GM19239 (cell line): ENCODE measurements at regions not wholly inside any gene's neighbourhood (a gene's known extent, or its start where the extent isn't known, plus 50 kb on each side); places are given as distances from the start of the nearest gene placed in this dataset.
A peak's percentile ranks its signal among the peaks of the same experiment; 100 is the strongest.
"Not testable (repeated sequence)": the region's sequence is repeated elsewhere in the genome, so short reads cannot be mapped to it uniquely, and the experiment has no call there.

Experiments used
- DNase-seq: peaks from one replicate; pipeline ENCODE4 v3.0.0; 2011; ENCODE audit warnings: low spot score; ENCODE audit not compliant: insufficient read length
- FAIRE-seq: peaks from 2 replicates; lab custom pipeline; 2011; peaks lifted over from hg19 to GRCh38; lab: Jason Lieb, UNC

DNA sequence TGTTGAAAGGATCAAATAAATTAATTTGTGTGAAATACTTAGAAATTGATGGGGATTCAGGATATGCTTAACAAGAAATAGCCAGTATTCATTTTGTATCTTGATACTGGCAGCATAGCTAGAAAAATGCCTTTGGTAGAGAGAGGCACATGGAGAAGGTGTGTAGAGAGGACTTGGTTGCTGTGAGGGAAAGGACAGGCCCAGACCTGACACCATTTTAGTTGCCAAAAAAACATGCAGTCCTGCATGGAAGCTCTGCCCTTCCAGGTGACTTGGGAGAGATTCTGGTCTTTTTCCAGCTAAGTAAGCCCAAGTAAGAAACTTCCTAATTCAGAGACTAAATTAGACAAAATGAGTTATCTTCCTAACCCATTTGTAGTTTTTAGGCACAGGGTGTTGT is 335.0 kb downstream of the RFC3 start:
- FAIRE-seq (no peak), DNase-seq (no peak)

DNA sequence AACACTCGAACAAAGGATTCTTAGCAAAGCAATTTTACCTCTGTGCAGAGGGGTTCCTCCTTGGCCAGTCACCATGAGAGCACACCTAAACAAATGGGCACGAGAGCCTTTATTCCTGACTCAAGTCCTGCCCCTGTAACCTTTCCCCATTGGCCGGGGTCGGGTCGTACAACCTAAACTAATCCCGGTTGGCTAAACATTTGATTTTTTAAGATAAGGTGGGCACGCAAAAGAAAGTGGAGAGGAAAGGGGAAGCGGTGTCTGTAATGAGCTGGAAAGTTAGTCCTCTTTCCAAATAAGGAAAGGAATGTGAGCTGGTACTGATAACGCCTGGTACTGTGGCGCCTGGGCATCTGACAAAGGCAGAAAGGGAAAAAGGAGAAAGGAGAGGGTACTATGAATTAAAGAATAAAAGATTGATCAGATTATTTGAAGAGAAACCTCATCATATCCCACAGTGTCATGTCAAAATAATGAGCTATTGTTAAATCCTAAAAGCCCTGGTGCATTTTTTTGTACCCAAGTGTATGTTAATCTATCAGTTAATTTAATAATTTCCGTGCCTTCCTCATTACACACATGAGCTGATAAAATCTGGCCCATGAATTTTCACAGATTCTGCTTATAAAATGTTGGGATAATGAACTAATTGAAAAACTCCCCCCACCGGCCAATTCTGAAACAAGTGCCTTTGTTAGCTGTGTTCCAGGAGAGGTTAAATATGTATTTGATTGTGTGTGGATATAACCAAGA is 335.7 kb downstream of the RFC3 start:
- no peak for DNase-seq
- FAIRE-seq: no peak

DNA sequence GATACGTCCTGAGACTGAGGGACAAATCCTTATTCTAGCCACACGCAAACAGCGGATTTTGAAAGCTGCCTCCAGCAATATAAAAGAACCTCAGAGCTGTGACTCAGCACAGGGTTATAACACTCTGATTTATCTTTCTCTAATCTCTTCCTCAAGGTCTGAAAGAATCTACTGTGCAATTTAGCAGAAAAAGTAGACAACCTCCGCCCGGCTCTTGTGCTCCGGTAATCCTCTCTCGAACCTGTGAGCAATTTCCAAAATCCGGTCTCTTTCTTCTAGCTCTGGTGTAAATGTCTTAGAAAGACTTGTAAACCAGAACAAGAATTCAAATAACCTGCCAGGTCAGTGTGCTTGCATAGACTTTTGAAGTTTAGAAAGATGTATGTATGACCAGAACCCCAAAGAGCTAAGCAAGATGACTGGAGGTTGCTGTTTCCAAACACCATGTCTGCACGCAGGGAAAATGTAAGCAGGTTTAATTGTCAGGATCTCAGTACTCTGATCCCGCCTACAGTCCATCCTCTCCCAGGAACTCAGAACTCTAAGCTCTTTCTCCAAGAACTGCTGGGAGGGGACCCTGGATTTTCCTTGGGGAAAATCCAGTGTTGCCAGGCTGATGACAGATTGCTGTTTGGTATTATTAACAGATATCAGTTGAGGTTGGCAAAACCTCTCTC is 338.1 kb downstream of the RFC3 start:
- no peak for DNase-seq
- FAIRE-seq: no peak

DNA sequence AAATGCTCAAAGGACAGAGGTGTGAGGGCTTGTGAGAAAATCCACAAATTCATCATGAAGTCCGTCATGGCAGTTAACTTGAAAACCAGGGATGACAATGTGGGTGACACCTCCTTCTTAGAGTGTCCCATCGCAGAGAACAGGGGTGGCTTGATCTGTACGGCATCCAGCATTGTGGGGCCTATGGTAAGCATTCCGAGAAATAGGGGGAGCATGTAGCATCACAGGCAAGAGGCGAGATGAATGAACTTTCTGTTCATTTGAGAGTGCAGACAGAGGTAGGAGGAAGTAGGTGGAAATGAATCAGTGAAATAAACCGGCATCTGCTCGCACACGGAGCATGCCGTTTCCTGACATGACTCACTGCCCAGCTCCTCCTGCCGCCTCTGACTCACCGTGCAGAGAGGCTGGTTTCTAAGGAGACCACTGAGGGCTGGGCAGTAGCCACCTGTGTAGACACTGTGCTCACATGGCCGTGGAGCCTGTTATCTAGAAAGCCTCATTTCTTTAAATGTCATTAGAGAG is 339.0 kb downstream of the RFC3 start:
- DNase-seq: peak; percentile 33
- FAIRE-seq: peak; percentile 78

DNA sequence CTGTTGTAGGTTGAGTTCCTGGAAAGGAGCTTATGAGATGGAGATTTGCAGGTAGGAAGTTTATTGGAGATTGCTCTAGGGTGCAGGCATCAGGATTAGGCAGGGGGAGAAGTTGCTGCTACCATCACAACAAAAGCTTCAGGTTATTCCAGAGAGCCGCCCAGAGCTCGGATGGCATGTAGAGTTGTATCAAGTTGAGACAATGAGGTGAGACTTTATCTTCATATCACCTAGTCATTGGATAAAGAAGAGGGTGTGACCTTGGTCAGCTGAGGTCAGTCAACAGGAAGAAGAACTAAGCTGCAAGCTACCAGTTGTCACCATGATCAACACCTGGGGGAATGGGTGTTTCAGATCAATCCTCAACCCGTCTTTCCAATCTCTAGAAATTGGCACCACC is 342.0 kb downstream of the RFC3 start:
- no peak for FAIRE-seq
- no peak for DNase-seq

DNA sequence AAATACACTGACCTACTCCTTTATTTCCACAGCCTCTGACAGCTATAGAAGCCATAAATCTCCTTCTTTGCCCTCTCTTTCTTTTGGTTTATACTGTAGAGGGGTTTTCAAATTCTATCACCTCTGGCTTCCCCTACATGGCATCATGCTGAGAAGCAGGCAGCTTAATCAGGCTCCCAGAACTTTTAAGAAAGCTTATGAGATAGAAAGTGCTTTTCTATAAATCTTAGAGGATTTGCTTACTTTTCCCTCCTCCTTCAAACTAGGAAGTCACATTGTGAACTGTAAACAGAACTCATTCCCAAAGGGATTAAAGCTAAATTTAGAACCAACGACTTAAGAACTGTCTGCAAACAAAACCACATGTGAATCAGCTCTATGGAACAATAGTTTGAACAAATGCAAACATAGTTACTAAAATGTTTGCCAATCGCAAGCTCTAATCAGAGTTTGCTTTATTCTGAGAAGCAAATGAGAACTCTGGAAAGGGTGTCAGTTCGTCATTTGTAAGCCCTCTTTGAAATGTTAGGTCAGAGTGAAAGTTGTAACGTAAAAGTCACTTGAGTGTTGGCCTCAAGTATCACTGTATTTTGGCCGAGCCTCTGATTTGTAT is 344.1 kb downstream of the RFC3 start:
- DNase-seq (no peak), FAIRE-seq (no peak)

DNA sequence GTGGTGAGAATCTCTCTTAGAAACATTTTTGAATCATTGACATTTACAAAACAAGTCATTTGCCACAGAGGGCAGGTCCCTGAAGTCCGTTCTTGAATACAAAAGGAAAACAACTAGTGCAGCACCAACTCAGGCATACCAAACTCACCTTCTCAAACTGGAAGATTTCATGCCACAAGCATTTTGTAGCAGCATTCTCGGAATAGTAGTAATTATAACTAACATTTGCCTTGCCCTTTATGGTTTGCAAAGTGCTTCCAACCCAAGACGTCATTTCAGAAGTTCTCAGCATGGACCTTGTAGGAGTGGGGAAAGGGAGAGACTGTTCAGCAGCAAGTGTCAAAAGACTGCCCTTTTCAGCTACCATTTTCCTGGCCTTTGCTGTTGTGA is 344.6 kb downstream of the RFC3 start:
- no peak for DNase-seq
- no peak for FAIRE-seq

DNA sequence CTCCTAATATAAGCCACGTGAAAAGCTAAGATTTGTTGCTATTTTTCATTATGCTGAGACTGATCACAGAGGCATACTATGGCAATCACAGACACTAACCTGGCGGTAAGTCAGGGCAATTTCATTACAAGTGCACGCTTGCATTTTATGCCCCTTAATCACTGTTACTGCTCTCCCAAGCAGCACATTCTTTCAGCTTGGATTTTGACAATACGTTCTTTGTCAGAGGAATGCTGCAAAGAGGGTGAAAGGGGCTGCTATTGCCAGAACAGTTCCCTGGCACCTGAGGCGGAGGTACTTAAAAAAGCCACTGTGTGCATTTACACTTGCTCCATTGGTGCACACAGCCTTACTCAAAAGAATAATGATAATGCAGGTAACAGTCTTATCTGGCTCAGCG is 346.6 kb downstream of the RFC3 start:
- FAIRE-seq (no peak), DNase-seq (no peak)

DNA sequence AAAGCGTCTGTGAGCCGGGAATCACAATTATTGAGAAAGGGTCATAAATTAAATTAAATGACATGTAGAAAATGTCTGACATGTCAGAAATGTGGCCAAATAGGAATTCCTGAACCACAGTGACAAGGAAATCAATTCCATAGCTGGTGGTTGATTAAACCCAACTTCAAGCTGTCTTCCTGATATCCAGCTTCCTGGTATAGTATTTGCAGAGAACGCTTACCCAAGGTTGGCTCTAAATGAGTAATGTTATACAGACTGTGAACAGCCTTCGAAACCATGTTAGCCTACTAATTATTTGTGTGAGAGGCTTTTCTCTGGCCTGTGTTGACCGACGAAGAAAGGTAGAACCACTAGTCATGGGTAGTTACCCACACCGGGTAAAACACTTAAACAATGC is 347.2 kb downstream of the RFC3 start:
- FAIRE-seq (no peak), DNase-seq (no peak)

DNA sequence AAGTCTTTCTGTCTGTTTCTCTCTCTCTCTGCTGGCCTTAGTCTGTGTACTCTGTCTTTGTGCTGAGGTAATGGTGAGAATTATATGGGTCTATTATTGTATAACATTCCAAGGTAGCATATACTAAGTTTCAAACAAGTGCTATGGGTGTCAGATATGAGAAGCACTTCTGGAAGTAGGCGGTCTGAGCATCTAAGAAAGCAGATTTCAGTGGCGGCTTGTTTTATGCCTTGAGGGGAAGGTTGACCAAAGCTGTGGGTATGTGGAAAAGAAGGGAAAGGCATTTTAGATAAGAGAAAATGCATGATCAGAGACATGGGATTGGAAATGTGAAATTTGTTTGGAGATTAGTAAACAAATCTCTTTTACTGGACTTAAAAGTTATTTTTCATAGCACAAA is 348.5 kb downstream of the RFC3 start:
- DNase-seq: no peak
- no peak for FAIRE-seq

DNA sequence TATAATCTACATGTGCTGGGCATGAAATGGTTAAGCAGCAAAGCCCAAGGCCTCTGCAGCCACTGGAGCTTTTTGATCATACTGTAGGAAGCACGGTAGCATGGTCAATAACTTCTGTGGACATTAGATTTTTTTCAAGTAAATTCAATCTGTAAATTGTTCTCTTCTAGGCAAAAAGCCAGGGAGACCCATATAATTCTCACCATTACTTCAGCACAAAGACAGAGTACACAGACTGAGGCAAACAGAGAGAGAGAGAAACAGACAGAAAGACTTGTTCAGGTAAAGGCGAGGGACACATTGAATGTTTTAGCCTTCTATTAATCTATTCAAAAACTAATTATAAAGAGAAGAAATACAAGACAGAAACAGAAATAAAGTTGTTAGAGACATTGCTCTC is 349.4 kb downstream of the RFC3 start:
- no peak for FAIRE-seq
- DNase-seq: no peak

DNA sequence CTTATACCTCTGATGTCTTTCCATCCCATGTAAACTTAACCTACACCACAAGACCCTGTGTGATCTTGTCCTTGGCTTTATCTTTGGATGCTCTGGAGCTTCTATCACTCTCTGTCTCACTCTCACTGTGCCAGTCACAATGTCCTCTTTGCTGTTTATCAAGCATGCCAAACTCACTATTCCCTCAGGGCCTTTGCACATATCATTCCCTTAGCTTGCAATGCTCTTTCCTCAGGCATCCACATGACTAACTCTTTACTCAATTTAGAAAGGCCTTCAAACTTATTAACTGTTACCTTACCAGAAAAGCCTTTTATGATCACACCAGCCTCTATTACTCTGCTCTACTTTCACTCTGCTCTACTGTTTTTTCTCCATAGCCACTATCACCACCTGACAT is 354.1 kb downstream of the RFC3 start:
- DNase-seq: no peak
- FAIRE-seq: no peak

DNA sequence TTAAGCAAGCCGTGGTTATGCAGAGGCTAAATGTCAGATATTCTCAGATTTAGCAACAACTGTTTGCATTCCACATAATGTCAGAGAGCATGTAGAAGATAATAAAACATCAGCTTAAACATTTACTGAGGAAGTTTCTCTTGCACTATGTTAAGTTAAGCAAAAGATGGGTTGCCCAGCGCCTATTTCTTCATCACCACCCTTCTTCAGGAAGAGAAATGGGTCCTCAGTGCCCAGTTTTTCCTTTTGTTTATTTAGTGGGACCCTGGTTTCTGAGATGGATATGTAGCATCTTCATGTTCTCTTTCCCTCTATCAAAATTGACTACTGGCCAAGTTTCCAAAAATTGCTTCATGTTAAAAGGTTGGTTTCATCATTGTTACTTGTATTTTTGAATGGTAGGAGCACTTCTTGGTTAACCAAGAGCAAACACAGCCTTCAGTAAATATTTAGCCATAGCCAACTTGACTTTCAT is 356.8 kb downstream of the RFC3 start:
- DNase-seq: no peak
- no peak for FAIRE-seq

DNA sequence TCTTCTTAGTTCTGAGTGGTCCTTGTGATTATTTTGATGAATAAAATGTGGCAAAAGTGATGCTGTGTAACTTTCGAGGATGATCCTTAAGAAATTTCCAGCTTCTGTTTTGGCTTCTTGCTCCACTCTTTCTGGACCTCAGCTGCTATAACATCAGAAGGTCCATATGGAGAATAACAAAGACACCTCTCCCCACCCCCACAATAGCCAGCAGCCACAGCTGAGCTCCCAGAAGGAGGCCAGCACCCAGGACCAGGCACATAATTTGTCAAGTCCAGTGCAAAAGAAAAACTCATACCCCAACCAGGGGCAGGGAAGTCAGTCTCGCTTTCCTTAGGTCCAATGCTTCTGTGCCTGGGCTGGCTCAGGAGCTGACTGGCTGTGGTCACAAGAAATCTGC is 357.6 kb downstream of the RFC3 start:
- DNase-seq (no peak), FAIRE-seq (no peak)

DNA sequence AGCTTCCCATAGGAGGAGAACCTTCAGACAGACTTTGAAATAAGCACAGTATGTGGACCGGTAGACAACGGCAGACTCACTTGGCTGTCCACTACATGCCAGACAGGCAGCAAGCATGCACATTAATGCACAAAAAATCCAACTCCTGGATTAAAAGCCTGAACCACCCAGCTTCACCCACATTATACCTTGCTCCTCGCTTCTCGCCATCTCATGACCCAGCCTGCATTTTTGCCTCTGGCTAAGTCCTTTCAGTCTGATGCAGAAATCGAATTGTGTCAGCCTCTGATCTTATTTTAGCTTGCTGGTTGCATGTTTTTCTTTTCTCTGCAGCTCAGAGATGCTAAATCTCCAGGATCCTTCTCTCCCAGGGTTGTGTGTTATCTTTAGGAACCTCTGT is 358.7 kb downstream of the RFC3 start:
- FAIRE-seq: no peak
- no peak for DNase-seq

DNA sequence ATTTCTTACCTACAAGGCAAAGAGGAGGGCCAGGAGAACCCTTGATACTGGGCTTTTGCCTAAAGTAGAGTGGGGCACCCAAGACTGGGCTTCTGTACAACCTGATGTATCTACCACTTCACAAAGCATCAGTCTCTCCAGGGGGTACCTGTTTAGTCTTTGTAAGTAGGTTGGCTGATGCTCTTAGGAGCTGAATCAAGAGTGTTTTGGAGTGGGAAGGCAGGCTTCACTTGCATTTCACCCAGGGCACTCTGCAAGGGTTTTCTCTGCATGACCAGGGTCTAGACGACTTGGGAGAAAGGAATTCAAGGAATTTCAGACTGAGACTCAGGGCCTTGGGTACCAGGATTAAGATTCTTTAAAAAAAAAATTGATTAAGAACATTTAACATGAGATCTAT is 361.5 kb downstream of the RFC3 start:
- DNase-seq (no peak), FAIRE-seq (no peak)

DNA sequence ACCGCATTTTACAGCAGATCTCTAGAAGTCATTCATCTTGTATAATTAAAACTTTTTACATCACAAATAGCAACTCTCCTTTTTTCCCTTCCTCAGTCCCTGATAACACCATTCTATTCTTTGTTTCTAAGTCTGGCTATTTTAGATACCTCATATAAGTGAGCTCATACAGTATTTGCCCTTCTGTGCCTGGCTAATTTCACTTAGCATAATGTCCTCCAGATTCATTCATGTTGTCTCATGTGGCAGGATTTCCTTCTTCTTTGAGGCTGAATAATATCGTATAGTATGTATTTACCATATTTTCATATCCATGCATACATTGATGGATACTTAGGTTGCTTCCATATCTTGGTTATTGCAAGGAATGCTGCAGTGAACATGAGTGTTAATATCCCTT is 362.0 kb downstream of the RFC3 start:
- no peak for DNase-seq
- no peak for FAIRE-seq

DNA sequence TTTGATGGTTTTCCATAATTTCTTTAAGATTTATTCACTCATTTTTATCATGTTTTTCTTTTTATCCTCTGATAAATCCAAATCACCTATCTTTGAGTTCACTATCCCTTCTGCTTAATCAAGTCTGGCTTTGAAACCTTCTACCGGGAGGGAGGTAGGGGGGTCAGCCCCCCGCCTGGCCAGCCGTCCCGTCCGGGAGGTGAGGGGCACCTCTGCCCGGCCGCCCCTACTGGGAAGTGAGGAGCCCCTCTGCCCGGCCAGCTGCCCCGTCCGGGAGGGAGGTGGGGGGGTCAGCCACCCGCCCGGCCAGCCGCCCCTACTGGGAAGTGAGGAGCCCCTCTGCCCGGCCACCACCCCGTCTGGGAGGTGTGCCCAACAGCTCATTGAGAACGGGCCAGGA is 363.3 kb downstream of the RFC3 start:
- not testable (repeated sequence) for FAIRE-seq

DNA sequence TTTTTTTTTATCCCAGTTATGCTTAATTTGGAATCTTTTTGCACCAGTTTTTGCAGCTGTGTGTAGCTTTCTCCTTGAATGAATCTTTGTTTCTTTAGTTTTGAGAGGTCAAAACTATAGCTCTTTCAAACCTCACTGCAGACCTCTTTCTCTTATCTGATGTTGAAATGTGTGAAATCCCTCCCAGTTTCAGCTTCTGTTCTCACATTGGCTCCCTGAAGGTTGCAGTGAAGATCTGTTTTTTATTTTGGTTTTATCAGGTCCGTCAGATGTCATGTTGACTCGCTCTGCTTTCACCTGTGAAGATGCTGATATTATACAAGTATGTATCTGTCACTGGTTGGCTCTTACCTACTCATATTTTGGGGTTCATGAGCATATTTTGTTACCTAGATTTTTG is 372.0 kb downstream of the RFC3 start:
- no peak for DNase-seq
- FAIRE-seq: no peak

More for the DNA sequence above, 363.3 kb downstream of the RFC3 start:
- DNase-seq: not testable (repeated sequence)

DNA sequence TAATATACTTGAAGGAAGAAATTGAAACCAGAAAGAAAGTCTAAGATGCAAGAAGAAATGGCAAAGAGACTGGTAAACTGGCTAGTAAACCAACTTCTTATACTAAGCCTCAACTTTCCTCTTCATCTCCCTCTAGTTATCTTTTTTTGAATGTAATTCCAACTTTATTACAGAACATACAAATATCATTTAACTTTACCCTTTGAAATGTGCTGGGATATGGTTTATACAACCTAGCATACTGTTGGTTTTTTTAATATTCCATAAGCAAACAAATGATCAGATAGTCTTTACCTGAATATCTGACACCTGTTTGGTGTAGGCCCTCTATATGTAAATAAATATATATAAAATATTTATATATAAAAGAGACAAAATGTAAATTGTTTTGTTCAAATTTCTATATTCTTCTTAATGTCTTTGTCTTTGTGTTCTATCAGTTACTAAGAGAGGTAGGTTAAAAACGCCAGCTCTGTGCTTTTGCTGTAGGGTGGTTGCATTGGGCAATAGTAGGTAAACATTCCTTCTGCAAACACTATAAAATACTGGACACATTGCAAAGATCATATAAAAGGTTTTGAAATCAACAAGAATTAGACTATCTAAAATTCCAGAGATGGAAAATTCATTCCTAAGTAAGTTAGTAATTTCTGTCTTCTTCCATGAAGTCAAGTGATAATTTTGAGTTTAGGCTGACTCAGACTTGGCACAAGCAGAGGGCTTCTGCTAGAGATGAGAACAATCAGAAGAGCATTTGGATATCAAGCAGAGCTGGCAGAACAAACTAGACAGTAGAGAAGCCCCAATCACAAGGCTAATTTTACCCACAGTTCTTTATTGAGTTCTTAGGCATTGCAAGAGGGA is 383.3 kb downstream of the RFC3 start:
- no peak for DNase-seq
- no peak for FAIRE-seq
